ENCODE measurements at regions not wholly inside any gene's neighbourhood (a gene's known extent, or its start where the extent isn't known, plus 50 kb on each side); places are given as distances from the start of the nearest gene placed in this dataset.

GRCh38 chr11:15897211-15897960 is 459.0 kb downstream of the SOX6 start:
- no peak overlapping the region for H3K27ac Mint-ChIP-seq
- no peak for ATAC-seq (ENCODE audit: low read depth)
- H3K9me3 Mint-ChIP-seq, result no peaks in the 10 kb centered on the region
- DNase-seq, result no peak
- no peak overlapping the region for H3K4me3 Mint-ChIP-seq
- no peaks in the 10 kb centered on the region for H3K4me1 Mint-ChIP-seq
- POLR2A ChIA-PET, result no interaction called here
- H3K27me3 Mint-ChIP-seq, result peaks cover 2% of the 10 kb centered on the region
- no peaks in the 10 kb centered on the region for H3K36me3 Mint-ChIP-seq

- H3K27ac Mint-ChIP-seq, result no peak overlapping the region
- no peaks in the 10 kb centered on the region for H3K4me1 Mint-ChIP-seq
- no peaks in the 10 kb centered on the region for H3K9me3 Mint-ChIP-seq
- no peak overlapping the region for H3K4me3 Mint-ChIP-seq
- DNase-seq (no peak), ATAC-seq (ENCODE audit: low read depth) (no peak)
- H3K36me3 Mint-ChIP-seq, result no peaks in the 10 kb centered on the region
- H3K27me3 Mint-ChIP-seq, result peaks cover 2% of the 10 kb centered on the region
- POLR2A ChIA-PET, result no interaction called here
Observed at GRCh38 chr11:15901054-15901453, 455.3 kb downstream of the SOX6 start.

GRCh38 chr11:15901790-15902189 is 454.6 kb downstream of the SOX6 start:
- no peak for ATAC-seq (ENCODE audit: low read depth)
- H3K36me3 Mint-ChIP-seq, result no peaks in the 10 kb centered on the region
- H3K27ac Mint-ChIP-seq, result no peak overlapping the region
- H3K27me3 Mint-ChIP-seq, result peaks cover 2% of the 10 kb centered on the region
- DNase-seq, result no peak
- H3K9me3 Mint-ChIP-seq, result no peaks in the 10 kb centered on the region
- no peak overlapping the region for H3K4me3 Mint-ChIP-seq
- POLR2A ChIA-PET, result no interaction called here
- no peaks in the 10 kb centered on the region for H3K4me1 Mint-ChIP-seq

GRCh38 chr11:15903246-15903645 is 453.1 kb downstream of the SOX6 start:
- POLR2A ChIA-PET, result no interaction called here
- ATAC-seq (ENCODE audit: low read depth) (no peak), DNase-seq (no peak)
- peaks cover 2% of the 10 kb centered on the region for H3K27me3 Mint-ChIP-seq
- no peaks in the 10 kb centered on the region for H3K4me1 Mint-ChIP-seq
- H3K36me3 Mint-ChIP-seq, result no peaks in the 10 kb centered on the region
- no peak overlapping the region for H3K4me3 Mint-ChIP-seq
- no peaks in the 10 kb centered on the region for H3K9me3 Mint-ChIP-seq
- no peak overlapping the region for H3K27ac Mint-ChIP-seq

- H3K27ac Mint-ChIP-seq, result no peak overlapping the region
Observed at GRCh38 chr11:15905366-15906104, 450.8 kb downstream of the SOX6 start.

GRCh38 chr11:15906481-15907035 is 449.8 kb downstream of the SOX6 start:
- DNase-seq (no peak), ATAC-seq (ENCODE audit: low read depth) (no peak)
- Mint-ChIP-seq H3K27ac (no peak overlapping the region), H3K27me3 (no peaks in the 10 kb centered on the region), H3K36me3 (no peaks in the 10 kb centered on the region), H3K4me1 (no peaks in the 10 kb centered on the region), H3K9me3 (no peaks in the 10 kb centered on the region), H3K4me3 (no peak overlapping the region)
- POLR2A ChIA-PET, result no interaction called here

More at GRCh38 chr11:15905366-15906104, 450.8 kb downstream of the SOX6 start:
- Mint-ChIP-seq H3K4me1 (no peaks in the 10 kb centered on the region), H3K27me3 (no peaks in the 10 kb centered on the region), H3K36me3 (no peaks in the 10 kb centered on the region), H3K9me3 (no peaks in the 10 kb centered on the region), H3K4me3 (no peak overlapping the region)
- no peak for ATAC-seq (ENCODE audit: low read depth)
- DNase-seq, result no peak
- POLR2A ChIA-PET, result no interaction called here

GRCh38 chr11:15907806-15908205 is 448.5 kb downstream of the SOX6 start:
- H3K4me3 Mint-ChIP-seq, result no peak overlapping the region
- no peak overlapping the region for H3K27ac Mint-ChIP-seq
- H3K9me3 Mint-ChIP-seq, result no peaks in the 10 kb centered on the region
- no peaks in the 10 kb centered on the region for H3K27me3 Mint-ChIP-seq
- POLR2A ChIA-PET, result no interaction called here
- no peaks in the 10 kb centered on the region for H3K4me1 Mint-ChIP-seq
- no peaks in the 10 kb centered on the region for H3K36me3 Mint-ChIP-seq
- DNase-seq (no peak), ATAC-seq (ENCODE audit: low read depth) (no peak)

GRCh38 chr11:15909937-15910598 is 446.3 kb downstream of the SOX6 start:
- H3K27me3 Mint-ChIP-seq, result no peaks in the 10 kb centered on the region
- H3K27ac Mint-ChIP-seq, result no peak overlapping the region
- no peaks in the 10 kb centered on the region for H3K4me1 Mint-ChIP-seq
- no peak overlapping the region for H3K4me3 Mint-ChIP-seq
- no peaks in the 10 kb centered on the region for H3K9me3 Mint-ChIP-seq
- POLR2A ChIA-PET, result no interaction called here
- ATAC-seq (ENCODE audit: low read depth) (no peak), DNase-seq (no peak)
- no peaks in the 10 kb centered on the region for H3K36me3 Mint-ChIP-seq

- no peaks in the 10 kb centered on the region for H3K36me3 Mint-ChIP-seq
- no peaks in the 10 kb centered on the region for H3K9me3 Mint-ChIP-seq
Observed at GRCh38 chr11:15910761-15911160, 445.6 kb downstream of the SOX6 start.

GRCh38 chr11:15911377-15912044 is 444.8 kb downstream of the SOX6 start:
- DNase-seq (no peak), ATAC-seq (ENCODE audit: low read depth) (no peak)
- H3K27ac Mint-ChIP-seq, result no peak overlapping the region
- H3K9me3 Mint-ChIP-seq, result no peaks in the 10 kb centered on the region
- H3K36me3 Mint-ChIP-seq, result no peaks in the 10 kb centered on the region
- POLR2A ChIA-PET, result no interaction called here
- H3K4me3 Mint-ChIP-seq, result no peak overlapping the region
- no peaks in the 10 kb centered on the region for H3K27me3 Mint-ChIP-seq
- H3K4me1 Mint-ChIP-seq, result no peaks in the 10 kb centered on the region

More at GRCh38 chr11:15910761-15911160, 445.6 kb downstream of the SOX6 start:
- POLR2A ChIA-PET, result no interaction called here
- Mint-ChIP-seq H3K27ac (no peak overlapping the region), H3K27me3 (no peaks in the 10 kb centered on the region), H3K4me1 (no peaks in the 10 kb centered on the region), H3K4me3 (no peak overlapping the region)
- ATAC-seq (ENCODE audit: low read depth), result no peak
- no peak for DNase-seq

- POLR2A ChIA-PET, result no interaction called here
- ATAC-seq (ENCODE audit: low read depth) (no peak), DNase-seq (no peak)
- H3K27me3 Mint-ChIP-seq, result no peaks in the 10 kb centered on the region
- H3K4me1 Mint-ChIP-seq, result no peaks in the 10 kb centered on the region
- no peak overlapping the region for H3K27ac Mint-ChIP-seq
- H3K4me3 Mint-ChIP-seq, result no peak overlapping the region
- H3K9me3 Mint-ChIP-seq, result no peaks in the 10 kb centered on the region
- no peaks in the 10 kb centered on the region for H3K36me3 Mint-ChIP-seq
Observed at GRCh38 chr11:15912291-15912690, 444.1 kb downstream of the SOX6 start.

- H3K27ac Mint-ChIP-seq, result no peak overlapping the region
- DNase-seq (no peak), ATAC-seq (ENCODE audit: low read depth) (no peak)
- no peaks in the 10 kb centered on the region for H3K27me3 Mint-ChIP-seq
- no peaks in the 10 kb centered on the region for H3K36me3 Mint-ChIP-seq
- POLR2A ChIA-PET, result no interaction called here
- H3K9me3 Mint-ChIP-seq, result no peaks in the 10 kb centered on the region
- no peak overlapping the region for H3K4me3 Mint-ChIP-seq
- no peaks in the 10 kb centered on the region for H3K4me1 Mint-ChIP-seq
Observed at GRCh38 chr11:15912825-15913224, 443.5 kb downstream of the SOX6 start.

- Mint-ChIP-seq H3K4me3 (no peak overlapping the region), H3K27ac (no peak overlapping the region)
- no peak for ATAC-seq (ENCODE audit: low read depth)
Observed at GRCh38 chr11:15913261-15913660, 443.1 kb downstream of the SOX6 start.

More at GRCh38 chr11:15913261-15913660, 443.1 kb downstream of the SOX6 start:
- H3K9me3 Mint-ChIP-seq, result no peaks in the 10 kb centered on the region
- no peaks in the 10 kb centered on the region for H3K36me3 Mint-ChIP-seq
- POLR2A ChIA-PET, result no interaction called here
- DNase-seq, result no peak
- H3K4me1 Mint-ChIP-seq, result no peaks in the 10 kb centered on the region
- H3K27me3 Mint-ChIP-seq, result peaks cover 2% of the 10 kb centered on the region

Data from activated naive CD8-positive, alpha-beta T cell treated with anti-CD3 and anti-CD28 coated beads, Interleukin-2, amount 10 ng/mL, durations not matched to agents 7 days and 5 days (primary cell).